Midbrain (tissue), 1 donor: ENCODE measurements at regions not wholly inside any gene's neighbourhood (a gene's known extent, or its start where the extent isn't known, plus 50 kb on each side); places are given as distances from the start of the nearest gene placed in this dataset.
A peak's percentile ranks its signal among the peaks of the same experiment; 100 is the strongest.

Experiments
- DNase-seq: peaks from one replicate; lab custom pipeline; 2025; lab: John Stamatoyannopoulos, UW

DNA sequence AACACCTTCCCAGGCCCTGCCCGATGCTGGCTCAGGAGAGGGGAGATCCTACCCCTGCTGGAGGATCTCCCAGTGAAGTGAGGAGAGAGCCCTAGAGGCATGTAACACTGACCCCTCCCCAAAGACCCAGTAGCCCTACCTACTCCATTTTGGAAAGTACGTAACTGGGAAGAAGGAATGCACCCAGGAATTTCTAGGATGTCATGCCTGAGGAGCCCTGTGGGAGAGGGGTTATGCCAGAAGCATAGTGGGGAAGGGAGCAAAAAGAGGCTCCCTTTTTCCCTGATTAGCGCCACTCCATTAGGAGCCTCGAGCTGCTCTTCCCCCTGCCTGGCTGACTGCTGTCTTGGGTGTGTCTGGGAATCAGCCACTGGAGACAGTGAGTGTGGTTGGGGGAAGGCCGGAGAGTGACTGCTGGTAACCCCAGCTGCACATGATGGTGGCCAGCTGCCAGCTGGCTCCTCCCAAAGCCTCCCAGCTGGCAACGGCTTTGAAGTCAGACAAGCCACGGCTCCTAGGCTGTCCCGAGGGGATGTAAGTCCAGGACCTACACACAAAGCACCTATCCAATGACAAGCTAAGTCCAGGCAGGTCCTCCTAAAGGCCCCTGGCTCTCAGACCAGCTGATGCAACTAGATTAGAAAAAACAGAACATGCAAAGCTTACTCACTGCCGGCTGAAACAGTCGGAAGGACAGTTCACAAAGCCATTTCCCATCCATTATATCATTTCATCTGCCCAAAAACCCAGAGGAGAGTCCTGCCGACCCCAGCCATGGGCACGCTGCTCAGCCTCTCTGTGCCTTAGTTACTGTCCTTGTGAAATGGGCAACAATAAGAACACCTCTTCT, 136.5 kb upstream of the ABCA1 start:
- DNase-seq = peak; percentile 83

- no peak for DNase-seq
These were observed 137.4 kb upstream of the ABCA1 start for GRCh38 chr9:105065098-105066088.

GRCh38 chr9:105066275-105066865, 138.4 kb upstream of the ABCA1 start:
- DNase-seq = no peak

DNA sequence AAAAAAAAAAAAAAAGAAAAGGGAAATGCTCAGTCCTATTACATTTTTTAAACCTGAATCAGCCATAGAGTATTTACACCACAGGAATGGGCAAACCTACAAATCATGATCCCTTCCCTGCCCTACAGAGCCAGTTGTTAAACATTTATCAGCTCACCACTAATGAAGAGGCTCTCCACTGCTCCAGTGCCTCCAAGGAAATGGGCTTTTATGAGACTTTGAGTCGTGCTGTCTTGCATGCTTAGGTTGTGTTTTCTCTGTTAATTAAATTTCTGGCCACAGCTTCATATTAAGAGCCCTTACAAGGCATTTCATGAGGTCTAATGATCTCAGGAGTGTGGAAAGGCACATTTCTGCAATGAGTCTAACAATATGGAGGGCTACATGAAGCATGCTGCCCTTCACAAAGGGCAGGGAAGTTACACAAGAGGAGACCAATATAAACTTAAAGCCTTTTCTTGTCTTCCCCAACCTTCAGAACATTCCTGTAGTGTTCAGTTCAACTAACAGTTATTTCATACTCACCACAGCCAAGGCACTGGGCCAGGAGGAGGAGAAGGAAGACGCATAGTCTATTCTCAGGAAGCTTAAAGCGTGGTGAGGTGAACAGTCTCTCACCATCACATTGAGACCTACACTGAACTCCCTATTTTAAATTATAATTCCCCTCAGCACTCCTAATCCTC, 140.1 kb upstream of the ABCA1 start:
- no peak for DNase-seq

GRCh38 chr9:105069285-105069684, 141.3 kb upstream of the ABCA1 start:
- DNase-seq = no peak

- DNase-seq = no peak
These were observed 141.7 kb upstream of the ABCA1 start for GRCh38 chr9:105069696-105070095.

DNA sequence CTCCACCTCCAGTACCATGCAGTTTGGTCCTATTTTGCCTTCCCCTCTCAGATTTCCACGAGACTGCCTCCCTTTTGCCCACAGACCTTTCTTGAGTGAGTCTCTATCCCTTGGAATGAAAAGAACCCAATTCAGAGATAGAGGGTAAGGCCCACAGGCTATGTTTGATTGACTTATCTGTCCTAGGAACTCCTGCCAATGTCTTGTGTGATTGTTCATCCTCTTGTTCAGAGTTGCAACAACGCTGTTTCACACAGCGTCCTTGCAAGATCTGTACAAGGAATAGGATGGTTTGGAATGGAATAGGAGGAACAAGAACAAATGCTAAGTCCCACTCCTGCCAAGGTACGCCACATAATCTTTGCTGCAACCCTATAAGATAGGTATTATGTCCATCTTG, 142.2 kb upstream of the ABCA1 start:
- no peak for DNase-seq

- DNase-seq = no peak
These were observed 144.5 kb upstream of the ABCA1 start for GRCh38 chr9:105072476-105072875.

GRCh38 chr9:105073147-105073546, 145.2 kb upstream of the ABCA1 start:
- DNase-seq = no peak

DNA sequence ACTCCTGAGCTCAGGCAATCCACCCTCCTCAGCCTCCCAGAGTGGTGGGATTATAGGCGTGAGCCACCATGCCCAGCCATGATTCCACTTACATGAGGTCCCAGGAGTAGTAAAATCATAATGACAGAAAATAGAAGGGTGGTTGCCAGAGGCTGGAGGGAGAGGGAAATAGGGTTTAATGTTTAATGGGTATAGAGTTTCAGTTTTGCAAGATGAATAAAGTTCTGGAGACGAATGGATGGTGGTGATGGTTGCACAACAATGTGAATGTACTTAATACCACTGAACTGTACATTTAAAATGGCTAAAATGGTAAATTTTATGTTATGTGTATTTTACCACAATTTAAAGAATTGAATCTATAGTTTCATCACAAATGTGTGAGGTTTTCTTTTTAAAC, 146.5 kb upstream of the ABCA1 start:
- no peak for DNase-seq

GRCh38 chr9:105076729-105077128, 148.8 kb upstream of the ABCA1 start:
- no peak for DNase-seq

DNA sequence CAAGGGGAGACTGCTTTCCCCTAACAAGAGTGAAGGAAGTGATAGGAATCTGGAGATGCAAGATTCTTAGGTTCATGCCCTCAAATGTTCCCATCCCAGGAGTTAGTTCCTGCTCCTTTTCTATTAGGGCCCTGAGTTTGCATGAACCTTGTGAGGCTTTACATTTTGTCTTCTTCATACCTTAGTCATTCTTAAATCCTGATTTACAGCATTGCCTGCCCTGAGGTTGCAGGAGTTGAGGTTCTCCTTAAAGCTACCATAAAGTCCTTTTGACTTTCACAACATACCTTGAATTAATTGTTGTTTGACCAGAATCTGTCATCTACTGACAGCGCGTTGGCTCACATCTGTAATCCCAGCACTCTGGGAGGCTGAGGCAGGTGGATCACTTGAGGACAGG, 151.5 kb upstream of the ABCA1 start:
- no peak for DNase-seq

GRCh38 chr9:105082843-105083242, 154.9 kb upstream of the ABCA1 start:
- DNase-seq = no peak

DNA sequence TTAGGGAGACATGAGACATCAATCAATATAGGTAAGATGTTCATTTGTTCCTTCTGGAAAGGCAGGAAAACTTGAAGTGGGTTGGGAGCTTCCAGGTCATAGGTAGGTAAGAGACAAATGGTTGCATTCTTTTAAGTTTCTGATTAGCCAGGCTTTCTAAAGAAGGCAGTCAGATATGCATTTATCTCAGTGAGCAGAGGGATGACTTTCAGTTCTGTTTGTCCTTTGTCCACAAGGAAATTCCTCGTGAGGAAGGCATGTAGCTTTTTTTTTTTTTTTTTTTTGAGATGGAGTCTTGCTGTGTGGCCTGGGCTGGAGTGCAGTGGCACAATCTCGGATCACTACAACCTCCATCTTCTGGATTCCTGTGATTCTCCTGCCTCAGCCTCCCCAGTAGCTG, 155.3 kb upstream of the ABCA1 start:
- DNase-seq = no peak

GRCh38 chr9:105087910-105088898, 156.2 kb upstream of the SLC44A1 start:
- no peak for DNase-seq

DNA sequence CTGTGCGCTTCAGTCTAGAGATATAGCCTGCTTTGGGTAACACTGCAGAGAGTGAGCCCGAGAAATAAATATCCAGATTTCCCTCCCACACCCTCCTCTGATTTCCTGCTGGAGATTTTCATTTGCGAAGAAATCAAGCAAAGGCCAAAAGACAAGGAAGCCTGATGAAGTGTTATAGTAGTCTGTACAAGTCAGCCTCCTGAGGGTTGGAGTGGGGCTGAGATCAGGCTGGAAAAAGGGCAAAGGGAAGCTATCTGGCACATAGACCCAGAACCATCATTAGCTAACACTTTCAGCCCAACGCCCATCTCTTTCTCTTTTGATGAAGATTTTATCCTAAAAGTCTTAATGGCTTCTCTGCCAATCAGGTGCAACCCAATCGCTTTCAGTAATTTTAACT, 154.6 kb upstream of the SLC44A1 start:
- no peak for DNase-seq

DNA sequence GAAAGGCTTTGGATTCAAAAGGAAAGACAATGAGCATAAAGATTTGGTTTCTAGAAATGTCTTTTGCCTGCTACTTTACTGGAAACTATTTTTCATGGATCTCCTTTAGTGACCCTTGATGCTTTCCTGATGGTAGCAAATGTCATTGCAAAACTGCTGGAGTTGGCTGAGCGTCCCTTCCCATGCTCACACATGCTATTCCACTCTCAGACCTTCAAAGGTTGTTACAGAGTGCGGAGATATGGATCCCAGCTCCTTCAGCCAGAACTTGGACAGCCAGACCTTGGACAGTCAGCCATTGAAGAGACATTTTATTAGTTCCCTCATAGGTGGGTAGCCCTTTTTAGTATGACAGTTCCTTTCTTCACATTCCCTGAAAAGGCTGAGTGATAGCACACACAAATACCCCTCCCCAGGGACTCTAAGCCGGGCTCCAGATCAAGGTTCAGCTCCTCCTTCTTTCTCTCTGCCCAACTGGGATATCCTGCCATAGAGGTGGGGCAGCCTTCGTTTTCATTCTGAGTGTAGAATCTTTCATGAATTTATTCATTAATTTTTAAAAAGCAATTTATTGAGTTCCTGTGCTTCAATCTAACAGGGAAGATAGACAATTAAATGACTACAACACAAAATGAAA, 153.3 kb upstream of the SLC44A1 start:
- no peak for DNase-seq

GRCh38 chr9:105093685-105094084, 150.8 kb upstream of the SLC44A1 start:
- DNase-seq = no peak

DNA sequence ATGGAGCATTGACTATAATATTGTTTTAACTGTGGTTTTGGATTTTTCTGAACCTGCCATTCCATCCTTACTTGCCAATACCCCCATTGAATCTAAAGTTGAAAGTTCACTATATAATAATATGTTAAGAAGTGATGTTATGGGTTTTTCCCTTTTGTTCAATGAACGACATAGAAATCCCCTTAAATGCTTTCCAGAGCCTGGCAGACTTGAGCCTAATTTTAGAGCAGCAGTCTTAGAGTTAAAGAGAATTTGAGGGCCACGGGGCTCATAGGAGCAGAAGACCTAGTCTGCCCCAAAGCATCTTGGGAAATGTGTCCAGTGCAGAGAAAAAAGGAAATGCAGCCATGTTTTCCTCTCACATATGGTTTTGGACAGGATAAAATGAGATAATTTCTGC, 146.1 kb upstream of the SLC44A1 start:
- DNase-seq = no peak

DNA sequence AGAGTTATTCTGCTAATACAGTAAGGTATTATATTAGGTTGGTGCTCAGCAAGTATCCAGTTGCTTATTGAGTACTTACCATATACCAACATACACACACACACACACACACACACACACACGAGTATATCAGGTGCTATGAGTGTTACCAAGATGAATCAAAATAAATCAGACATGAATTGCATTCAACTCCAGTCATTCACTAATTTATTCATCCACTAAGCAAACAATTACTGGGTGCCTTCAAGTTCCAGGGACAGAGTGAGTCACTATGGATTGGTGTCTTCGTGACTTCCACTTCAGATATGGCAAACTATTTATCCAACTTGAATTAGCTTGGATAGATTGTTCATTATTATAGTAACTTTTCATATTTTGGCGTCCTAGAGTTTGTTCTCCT, 140.7 kb upstream of the SLC44A1 start:
- DNase-seq = no peak
